ENCODE measurements at regions not wholly inside any gene's neighbourhood (a gene's known extent, or its start where the extent isn't known, plus 50 kb on each side); places are given as distances from the start of the nearest gene placed in this dataset.

GRCh38 chr3:165522386-165522785, 314.8 kb downstream of the BCHE start:
- Histone ChIP-seq H3K27me3 (replicated peaks; ENCODE audit: insufficient read depth) (no peaks in the 10 kb centered on the region), H3K9me3 (no peaks in the 10 kb centered on the region), H3K36me3 (no peaks in the 10 kb centered on the region), H3K4me3 (no peak overlapping the region), H3K4me1 (replicated peaks) (no peaks in the 10 kb centered on the region), H3K27ac (no peak overlapping the region)
- no peak for DNase-seq (ENCODE audit: low spot score)
- no peak for TF ChIP-seq POLR2AphosphoS5 (IDR thresholded peaks at IDR 0.05)
- TF ChIP-seq POLR2A (IDR thresholded peaks at IDR 0.05): no peak
- TF ChIP-seq, protein P1, sequence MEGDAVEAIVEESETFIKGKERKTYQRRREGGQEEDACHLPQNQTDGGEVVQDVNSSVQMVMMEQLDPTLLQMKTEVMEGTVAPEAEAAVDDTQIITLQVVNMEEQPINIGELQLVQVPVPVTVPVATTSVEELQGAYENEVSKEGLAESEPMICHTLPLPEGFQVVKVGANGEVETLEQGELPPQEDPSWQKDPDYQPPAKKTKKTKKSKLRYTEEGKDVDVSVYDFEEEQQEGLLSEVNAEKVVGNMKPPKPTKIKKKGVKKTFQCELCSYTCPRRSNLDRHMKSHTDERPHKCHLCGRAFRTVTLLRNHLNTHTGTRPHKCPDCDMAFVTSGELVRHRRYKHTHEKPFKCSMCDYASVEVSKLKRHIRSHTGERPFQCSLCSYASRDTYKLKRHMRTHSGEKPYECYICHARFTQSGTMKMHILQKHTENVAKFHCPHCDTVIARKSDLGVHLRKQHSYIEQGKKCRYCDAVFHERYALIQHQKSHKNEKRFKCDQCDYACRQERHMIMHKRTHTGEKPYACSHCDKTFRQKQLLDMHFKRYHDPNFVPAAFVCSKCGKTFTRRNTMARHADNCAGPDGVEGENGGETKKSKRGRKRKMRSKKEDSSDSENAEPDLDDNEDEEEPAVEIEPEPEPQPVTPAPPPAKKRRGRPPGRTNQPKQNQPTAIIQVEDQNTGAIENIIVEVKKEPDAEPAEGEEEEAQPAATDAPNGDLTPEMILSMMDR (IDR thresholded peaks at IDR 0.05): no peak
- intact Hi-C loops (cut with DNase I): no loop called here
- WGBS: 96% methylated on average over 1 of the region's 1 CpG

DNA sequence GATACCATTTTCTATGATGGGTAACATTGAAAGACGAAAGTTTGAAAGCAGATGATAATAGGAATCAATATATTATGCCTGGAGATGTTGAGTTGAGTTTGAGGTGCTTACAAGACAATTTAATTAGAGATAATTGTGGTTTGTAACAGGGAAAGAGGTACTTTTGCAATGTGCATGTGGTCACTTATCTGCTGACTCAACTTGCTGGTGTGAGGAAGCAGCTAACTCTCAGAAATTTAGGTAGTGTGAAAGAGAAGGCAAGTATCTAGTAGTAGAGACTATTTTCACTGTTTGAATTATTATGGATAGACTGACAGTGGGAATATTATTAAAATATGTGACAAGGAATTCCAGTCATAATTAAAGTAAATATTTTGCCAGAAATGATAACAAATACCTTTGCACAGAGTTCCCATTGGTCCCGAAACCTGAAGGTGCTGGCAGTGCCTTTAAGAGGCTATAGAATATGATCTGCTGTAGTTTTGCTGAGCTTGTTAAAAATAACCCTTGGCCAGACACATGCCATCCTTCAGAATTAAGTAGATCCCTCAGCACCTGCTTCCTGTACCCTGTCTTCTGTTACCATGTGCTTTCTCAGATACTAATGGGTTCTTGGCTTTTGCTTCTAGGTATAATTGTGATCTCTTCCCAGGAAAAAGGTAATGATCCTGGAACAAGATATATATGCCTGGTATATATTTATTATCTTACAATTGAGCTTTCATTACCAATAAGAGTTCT, 315.9 kb downstream of the BCHE start:
- Histone ChIP-seq H3K27me3 (replicated peaks; ENCODE audit: insufficient read depth) (no peaks in the 10 kb centered on the region), H3K4me3 (no peak overlapping the region), H3K27ac (no peak overlapping the region), H3K4me1 (replicated peaks) (no peaks in the 10 kb centered on the region), H3K9me3 (no peaks in the 10 kb centered on the region), H3K36me3 (no peaks in the 10 kb centered on the region)
- no peak for DNase-seq (ENCODE audit: low spot score)
- TF ChIP-seq POLR2A (IDR thresholded peaks at IDR 0.05) (no peak), POLR2AphosphoS5 (IDR thresholded peaks at IDR 0.05) (no peak)
- TF ChIP-seq, protein P1 (IDR thresholded peaks at IDR 0.05): no peak
- intact Hi-C loops (cut with DNase I): no loop called here
- WGBS: 79% methylated on average over 2 of the region's 2 CpGs

GRCh38 chr3:165519687-165520086, 317.5 kb downstream of the BCHE start:
- TF ChIP-seq, protein P1 (IDR thresholded peaks at IDR 0.05): no peak
- TF ChIP-seq POLR2AphosphoS5 (IDR thresholded peaks at IDR 0.05): no peak
- TF ChIP-seq POLR2A (IDR thresholded peaks at IDR 0.05): no peak
- DNase-seq (ENCODE audit: low spot score): no peak
- Histone ChIP-seq H3K27ac (no peak overlapping the region), H3K36me3 (no peaks in the 10 kb centered on the region), H3K4me1 (replicated peaks) (no peaks in the 10 kb centered on the region), H3K4me3 (no peak overlapping the region), H3K27me3 (replicated peaks; ENCODE audit: insufficient read depth) (no peaks in the 10 kb centered on the region), H3K9me3 (no peaks in the 10 kb centered on the region)
- intact Hi-C loops (cut with DNase I): no loop called here
- WGBS: 94% methylated on average over 4 of the region's 4 CpGs

- DNase-seq (ENCODE audit: low spot score): no peak
- no peaks in the 10 kb centered on the region for H3K36me3 ChIP-seq
- H3K4me3 ChIP-seq: no peak overlapping the region
- TF ChIP-seq, protein P1 (IDR thresholded peaks at IDR 0.05): no peak
- TF ChIP-seq POLR2AphosphoS5 (IDR thresholded peaks at IDR 0.05) (no peak), POLR2A (IDR thresholded peaks at IDR 0.05) (no peak)
- no peak overlapping the region for H3K27ac ChIP-seq
- no peaks in the 10 kb centered on the region for H3K27me3 ChIP-seq (replicated peaks; ENCODE audit: insufficient read depth)
- no peaks in the 10 kb centered on the region for H3K4me1 ChIP-seq (replicated peaks)
- intact Hi-C loops (cut with DNase I): no loop called here
- no peaks in the 10 kb centered on the region for H3K9me3 ChIP-seq
- WGBS: 53% methylated on average over 2 of the region's 2 CpGs
Observed at GRCh38 chr3:165518346-165518745, 318.9 kb downstream of the BCHE start.

Data from prostate gland (tissue), 2 donors.